Stimulated activated CD4-positive, alpha-beta T cell treated with anti-CD3 and anti-CD28 coated beads, TNF-alpha, amount 100 ng/mL, for 24 hours (primary cell): ENCODE measurements at regions not wholly inside any gene's neighbourhood (a gene's known extent, or its start where the extent isn't known, plus 50 kb on each side); places are given as distances from the start of the nearest gene placed in this dataset.
"Not testable (repeated sequence)": the region's sequence is repeated elsewhere in the genome, so short reads cannot be mapped to it uniquely, and the experiment has no call there.

Experiments used
- DNase-seq, 3 experiments: peaks; one replicate each; pipeline ENCODE4 v3.0.0-alpha.2; 2020; ENCODE audit warnings: low read depth in 3 of 3

DNA sequence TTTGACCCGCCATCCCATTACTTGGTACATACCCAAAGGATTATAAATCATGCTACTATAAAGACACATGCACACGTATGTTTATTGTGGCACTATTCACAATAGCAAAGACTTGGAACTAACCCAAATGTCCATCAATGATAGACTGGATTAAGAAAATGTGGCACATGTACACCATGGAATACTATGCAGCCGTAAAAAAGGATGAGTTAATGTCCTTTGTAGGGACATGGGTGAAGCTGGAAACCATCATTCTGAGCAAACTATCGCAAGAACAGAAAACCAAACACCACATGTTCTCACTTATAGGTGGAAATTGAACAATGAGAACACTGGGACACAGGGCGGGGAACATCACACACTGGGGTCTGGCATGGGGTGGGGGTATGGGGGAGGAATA is 57.1 kb upstream of the GMDS start:
- not testable (repeated sequence) for DNase-seq

GRCh38 chr6:2296781-2297180 is 51.4 kb upstream of the GMDS start:
- DNase-seq = no peak
